ENCODE measurements at regions not wholly inside any gene's neighbourhood (a gene's known extent, or its start where the extent isn't known, plus 50 kb on each side); places are given as distances from the start of the nearest gene placed in this dataset.

DNA sequence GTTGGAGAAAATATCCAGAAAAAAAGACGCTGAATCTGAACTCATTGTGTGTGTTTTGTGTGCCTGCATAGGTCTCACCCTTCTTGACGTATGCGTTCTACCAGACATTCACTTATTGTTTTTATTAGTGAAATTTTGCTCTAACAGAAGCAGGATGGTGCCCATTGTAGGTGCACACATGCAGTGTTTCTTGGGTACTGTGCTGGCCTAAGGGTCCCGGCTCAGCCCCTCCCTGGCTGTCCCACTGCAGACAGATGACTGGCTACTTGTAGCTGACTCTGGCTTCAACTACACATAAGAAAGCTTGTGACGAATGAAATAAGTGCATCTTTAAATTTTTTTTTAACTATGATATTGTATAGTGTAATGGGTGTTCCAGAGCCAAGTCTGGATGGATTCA is 227.0 kb downstream of the CBLN1 start:
- TF ChIP-seq, protein P1, sequence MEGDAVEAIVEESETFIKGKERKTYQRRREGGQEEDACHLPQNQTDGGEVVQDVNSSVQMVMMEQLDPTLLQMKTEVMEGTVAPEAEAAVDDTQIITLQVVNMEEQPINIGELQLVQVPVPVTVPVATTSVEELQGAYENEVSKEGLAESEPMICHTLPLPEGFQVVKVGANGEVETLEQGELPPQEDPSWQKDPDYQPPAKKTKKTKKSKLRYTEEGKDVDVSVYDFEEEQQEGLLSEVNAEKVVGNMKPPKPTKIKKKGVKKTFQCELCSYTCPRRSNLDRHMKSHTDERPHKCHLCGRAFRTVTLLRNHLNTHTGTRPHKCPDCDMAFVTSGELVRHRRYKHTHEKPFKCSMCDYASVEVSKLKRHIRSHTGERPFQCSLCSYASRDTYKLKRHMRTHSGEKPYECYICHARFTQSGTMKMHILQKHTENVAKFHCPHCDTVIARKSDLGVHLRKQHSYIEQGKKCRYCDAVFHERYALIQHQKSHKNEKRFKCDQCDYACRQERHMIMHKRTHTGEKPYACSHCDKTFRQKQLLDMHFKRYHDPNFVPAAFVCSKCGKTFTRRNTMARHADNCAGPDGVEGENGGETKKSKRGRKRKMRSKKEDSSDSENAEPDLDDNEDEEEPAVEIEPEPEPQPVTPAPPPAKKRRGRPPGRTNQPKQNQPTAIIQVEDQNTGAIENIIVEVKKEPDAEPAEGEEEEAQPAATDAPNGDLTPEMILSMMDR (IDR thresholded peaks at IDR 0.05): no peak
- no peak for TF ChIP-seq POLR2A (IDR thresholded peaks at IDR 0.05)

All from ovary (tissue), 3 donors.